ENCODE measurements at regions not wholly inside any gene's neighbourhood (a gene's known extent, or its start where the extent isn't known, plus 50 kb on each side); places are given as distances from the start of the nearest gene placed in this dataset.

- no peaks in the 10 kb centered on the region for H3K9me3 ChIP-seq (replicated peaks; ENCODE audit: insufficient read depth, low read length)
- H3K9ac ChIP-seq (ENCODE audit: low read length): no peak overlapping the region
- DNase-seq: no peak
- no peaks in the 10 kb centered on the region for H3K4me1 ChIP-seq (ENCODE audit: low read length)
- H2AFZ ChIP-seq (ENCODE audit: low read length): no peak overlapping the region
- TF ChIP-seq CTCF (IDR thresholded peaks at IDR 0.05; ENCODE audit: low read length) (no peak), EZH2phosphoT487 (IDR thresholded peaks at IDR 0.05; ENCODE audit: low read length) (no peak), EZH2 (optimal IDR thresholded peaks at IDR 0.05; ENCODE audit: low read depth, low read length) (no peak)
- no peaks in the 10 kb centered on the region for H4K20me1 ChIP-seq (ENCODE audit: insufficient read depth, low read length)
- no peak overlapping the region for H3K4me3 ChIP-seq (ENCODE audit: low read length)
- no peaks in the 10 kb centered on the region for H3K9me2 ChIP-seq (replicated peaks; ENCODE audit: insufficient read depth, low read length)
- H3K36me3 ChIP-seq (replicated peaks; ENCODE audit: insufficient read depth, low read length): no peaks in the 10 kb centered on the region
- no peaks in the 10 kb centered on the region for H3K79me2 ChIP-seq (ENCODE audit: low read length)
- no peak overlapping the region for H3K4me2 ChIP-seq (ENCODE audit: low read depth, low read length)
- H3K27me3 ChIP-seq (replicated peaks; ENCODE audit: insufficient read depth, low read length): no peaks in the 10 kb centered on the region
- H3K27ac ChIP-seq (ENCODE audit: low read length): no peak overlapping the region
- H3F3A ChIP-seq (ENCODE audit: insufficient read depth, low read length): no peaks in the 10 kb centered on the region
Measured at GRCh38 chr6:50899306-50899870, 80.7 kb downstream of the TFAP2B start.

GRCh38 chr6:50902260-50902659 lies 83.6 kb downstream of the TFAP2B start:
- Histone ChIP-seq H3K27me3 (replicated peaks; ENCODE audit: insufficient read depth, low read length) (no peaks in the 10 kb centered on the region), H3K9me2 (replicated peaks; ENCODE audit: insufficient read depth, low read length) (no peaks in the 10 kb centered on the region), H3K9ac (ENCODE audit: low read length) (no peak overlapping the region), H3K4me2 (ENCODE audit: low read depth, low read length) (no peak overlapping the region), H3F3A (ENCODE audit: insufficient read depth, low read length) (no peaks in the 10 kb centered on the region), H3K27ac (ENCODE audit: low read length) (no peak overlapping the region), H3K4me1 (ENCODE audit: low read length) (no peaks in the 10 kb centered on the region), H3K36me3 (replicated peaks; ENCODE audit: insufficient read depth, low read length) (no peaks in the 10 kb centered on the region), H3K79me2 (ENCODE audit: low read length) (no peaks in the 10 kb centered on the region), H3K4me3 (ENCODE audit: low read length) (no peak overlapping the region), H3K9me3 (replicated peaks; ENCODE audit: insufficient read depth, low read length) (no peaks in the 10 kb centered on the region), H4K20me1 (ENCODE audit: insufficient read depth, low read length) (no peaks in the 10 kb centered on the region), H2AFZ (ENCODE audit: low read length) (no peak overlapping the region)
- no peak for DNase-seq
- no peak for TF ChIP-seq CTCF (IDR thresholded peaks at IDR 0.05; ENCODE audit: low read length)
- TF ChIP-seq EZH2 (optimal IDR thresholded peaks at IDR 0.05; ENCODE audit: low read depth, low read length): no peak
- no peak for TF ChIP-seq EZH2phosphoT487 (IDR thresholded peaks at IDR 0.05; ENCODE audit: low read length)

GRCh38 chr6:50905297-50905696 lies 86.6 kb downstream of the TFAP2B start:
- Histone ChIP-seq H3K27ac (ENCODE audit: low read length) (no peak overlapping the region), H3F3A (ENCODE audit: insufficient read depth, low read length) (no peaks in the 10 kb centered on the region), H3K9me2 (replicated peaks; ENCODE audit: insufficient read depth, low read length) (no peaks in the 10 kb centered on the region), H3K79me2 (ENCODE audit: low read length) (no peaks in the 10 kb centered on the region), H3K4me3 (ENCODE audit: low read length) (no peak overlapping the region), H3K9me3 (replicated peaks; ENCODE audit: insufficient read depth, low read length) (no peaks in the 10 kb centered on the region), H3K27me3 (replicated peaks; ENCODE audit: insufficient read depth, low read length) (no peaks in the 10 kb centered on the region), H3K36me3 (replicated peaks; ENCODE audit: insufficient read depth, low read length) (no peaks in the 10 kb centered on the region), H4K20me1 (ENCODE audit: insufficient read depth, low read length) (no peaks in the 10 kb centered on the region), H3K9ac (ENCODE audit: low read length) (no peak overlapping the region), H3K4me1 (ENCODE audit: low read length) (no peaks in the 10 kb centered on the region), H3K4me2 (ENCODE audit: low read depth, low read length) (no peak overlapping the region), H2AFZ (ENCODE audit: low read length) (no peak overlapping the region)
- TF ChIP-seq EZH2 (optimal IDR thresholded peaks at IDR 0.05; ENCODE audit: low read depth, low read length) (no peak), EZH2phosphoT487 (IDR thresholded peaks at IDR 0.05; ENCODE audit: low read length) (no peak), CTCF (IDR thresholded peaks at IDR 0.05; ENCODE audit: low read length) (no peak)
- DNase-seq: no peak
